HG02884 (cell line): ENCODE measurements at regions not wholly inside any gene's neighbourhood (a gene's known extent, or its start where the extent isn't known, plus 50 kb on each side); places are given as distances from the start of the nearest gene placed in this dataset.

Experiments
- ATAC-seq: cut with Tn5 transposase; IDR thresholded peaks from one replicate; pipeline ENCODE4 v1.9.1; 2021; ENCODE audit warnings: mild to moderate bottlenecking, moderate library complexity; ENCODE audit not compliant: unreplicated experiment

DNA sequence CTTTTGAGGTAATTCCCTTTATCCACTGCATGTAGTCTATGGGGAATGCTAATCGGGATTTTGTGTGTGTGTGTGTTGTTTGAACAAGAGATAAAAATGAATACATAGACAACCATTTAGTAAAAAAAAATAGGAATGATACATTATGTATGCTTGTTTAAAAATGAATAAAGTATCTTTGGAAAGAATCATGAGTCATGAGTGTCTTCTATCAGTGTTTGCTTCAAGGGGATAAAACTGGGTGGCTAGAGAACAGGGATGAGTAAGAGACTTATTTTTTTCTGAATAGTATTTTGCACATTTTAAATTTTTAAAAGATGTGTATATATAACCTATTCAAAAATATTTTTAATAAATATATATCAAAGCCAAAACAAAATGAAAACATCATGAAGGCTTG, 839.4 kb upstream of the ADGRL4 start:
- no peak for ATAC-seq

DNA sequence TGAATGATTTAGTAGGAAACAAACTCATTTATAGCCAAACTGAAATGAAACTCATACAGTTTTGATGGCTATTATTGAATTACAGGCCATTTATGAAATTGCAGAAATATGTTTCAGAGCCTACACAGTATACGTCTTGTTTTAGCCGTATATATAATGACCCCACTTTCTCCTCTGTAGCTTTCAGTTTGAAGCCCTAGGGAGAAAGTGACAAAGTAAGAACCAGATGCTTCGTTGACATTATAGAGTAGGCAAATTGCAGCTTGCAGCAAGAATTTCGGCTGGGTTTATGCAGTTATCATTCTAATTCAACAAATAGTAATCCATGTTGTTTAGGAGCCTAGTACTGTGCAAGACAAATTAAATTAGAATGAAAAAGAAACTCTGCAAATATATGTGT, 836.3 kb upstream of the ADGRL4 start:
- no peak for ATAC-seq

GRCh38 chr1:79839882-79840281, 833.4 kb upstream of the ADGRL4 start:
- no peak for ATAC-seq

GRCh38 chr1:79827446-79827845, 820.9 kb upstream of the ADGRL4 start:
- no peak for ATAC-seq

GRCh38 chr1:79825551-79825950, 819.0 kb upstream of the ADGRL4 start:
- ATAC-seq: no peak

DNA sequence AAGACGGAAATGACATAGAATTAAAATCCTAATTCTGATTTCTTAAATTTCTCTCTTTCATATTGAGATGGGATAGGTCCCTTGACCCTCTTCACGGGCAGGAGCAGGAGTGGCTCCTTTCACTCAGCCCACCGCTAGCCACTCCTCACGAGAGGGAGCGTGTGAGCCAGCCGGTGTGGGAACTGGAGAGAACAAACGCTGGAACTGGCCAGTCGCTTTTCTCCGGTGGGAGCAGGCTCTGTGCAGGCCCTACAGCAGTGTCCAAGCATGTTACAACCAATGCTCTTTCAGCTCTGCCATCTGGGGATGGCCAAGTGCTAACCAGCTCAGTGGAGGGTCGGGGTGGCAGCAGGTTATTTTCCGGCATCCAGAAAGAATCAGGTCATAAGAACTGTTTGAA, 815.5 kb upstream of the ADGRL4 start:
- no peak for ATAC-seq

- no peak for ATAC-seq
These were observed 812.6 kb upstream of the ADGRL4 start for GRCh38 chr1:79819140-79819539.

DNA sequence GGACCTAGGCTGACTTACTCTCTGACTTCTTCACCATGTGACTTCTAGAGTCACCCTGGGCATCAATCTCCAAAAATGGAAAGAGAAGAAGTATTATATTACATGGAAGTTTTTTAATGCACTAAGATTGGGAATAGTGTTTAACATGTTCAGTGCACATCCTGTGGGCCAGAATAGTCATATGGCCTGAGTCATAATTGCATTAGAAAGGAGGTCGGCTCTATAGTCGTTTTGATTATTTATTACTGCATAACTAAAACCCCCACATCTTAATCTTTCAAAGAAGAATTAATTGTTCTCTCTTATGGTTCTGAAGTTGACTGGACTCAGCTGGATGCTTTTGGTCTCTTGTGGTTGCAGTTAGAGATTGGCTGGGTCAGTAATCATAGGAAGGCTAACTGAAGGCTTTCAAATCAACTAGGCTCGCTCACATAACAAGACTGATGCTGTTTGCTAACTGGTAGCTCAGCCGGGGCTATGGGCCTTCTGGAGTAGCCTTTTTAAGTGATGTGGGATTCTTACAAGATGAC, 810.6 kb upstream of the ADGRL4 start:
- no peak for ATAC-seq

GRCh38 chr1:79815115-79815514, 808.6 kb upstream of the ADGRL4 start:
- ATAC-seq: no peak

DNA sequence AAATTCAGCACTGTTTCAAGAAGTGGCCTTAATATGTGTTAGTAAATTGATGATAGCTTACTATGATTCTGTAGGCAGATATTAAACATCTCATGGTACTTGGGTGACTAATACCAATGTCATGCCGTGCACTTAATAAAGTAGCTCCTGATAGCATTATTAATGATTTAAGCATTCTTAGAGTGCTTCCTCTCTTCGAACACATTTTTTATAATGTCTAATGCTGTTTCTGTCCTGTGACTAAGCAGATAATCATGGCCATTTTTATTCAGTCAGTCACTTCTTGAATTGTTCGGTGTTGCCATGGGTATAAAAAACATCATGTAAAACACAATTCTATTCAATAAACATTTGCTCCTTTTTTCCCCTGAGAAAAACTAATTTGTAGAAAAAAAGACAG, 804.6 kb upstream of the ADGRL4 start:
- ATAC-seq: no peak

DNA sequence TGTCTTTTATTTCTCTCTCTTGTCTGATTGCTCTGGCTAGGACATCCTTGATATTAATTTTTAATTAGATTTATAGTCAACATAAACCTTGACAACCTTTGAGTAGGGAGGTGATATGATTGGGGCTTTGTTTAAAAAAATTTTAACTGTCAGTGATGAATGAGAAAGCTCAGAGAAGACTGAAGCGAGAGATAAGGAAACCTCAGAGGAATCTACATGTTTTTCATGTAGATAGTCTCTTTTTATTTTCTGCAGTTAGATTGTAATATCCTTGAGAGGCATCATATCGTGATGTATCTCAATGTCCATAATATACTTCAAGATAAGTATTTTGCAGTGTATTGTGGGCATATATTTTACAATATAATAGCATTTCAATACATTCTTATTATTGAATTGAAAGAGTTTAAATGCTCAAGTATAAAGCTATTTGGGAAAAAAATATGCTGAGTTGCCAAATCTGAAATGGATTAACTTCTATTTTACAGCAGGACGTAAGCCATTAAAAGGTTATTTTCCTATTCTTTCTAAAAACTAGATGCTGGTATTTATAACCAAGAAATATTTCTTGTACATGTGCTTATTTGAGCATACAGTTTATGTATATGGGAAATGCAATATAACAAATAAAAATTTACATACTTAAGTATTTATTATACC, 802.4 kb upstream of the ADGRL4 start:
- ATAC-seq: no peak

- ATAC-seq: no peak
These were observed 801.3 kb upstream of the ADGRL4 start for GRCh38 chr1:79807816-79808215.

DNA sequence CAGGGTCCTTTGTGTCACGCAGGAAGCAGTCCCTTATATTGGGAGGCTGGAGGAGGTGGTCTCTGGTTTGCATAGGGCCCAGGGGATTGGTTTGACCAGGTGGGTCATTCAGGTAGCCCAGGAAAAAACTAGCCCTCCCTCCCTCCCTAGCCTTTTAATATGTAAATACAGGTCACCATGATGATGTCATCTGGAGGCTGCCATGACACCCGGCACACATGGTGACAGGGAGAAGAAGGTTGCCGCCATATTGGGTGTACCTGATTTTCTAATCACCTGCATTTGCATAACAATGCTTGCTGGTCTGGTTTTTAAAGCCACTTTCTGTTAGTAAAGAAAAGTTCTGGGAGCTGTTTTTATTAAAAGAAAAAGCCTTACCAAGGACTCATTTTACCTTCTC, 791.0 kb upstream of the ADGRL4 start:
- ATAC-seq: no peak

DNA sequence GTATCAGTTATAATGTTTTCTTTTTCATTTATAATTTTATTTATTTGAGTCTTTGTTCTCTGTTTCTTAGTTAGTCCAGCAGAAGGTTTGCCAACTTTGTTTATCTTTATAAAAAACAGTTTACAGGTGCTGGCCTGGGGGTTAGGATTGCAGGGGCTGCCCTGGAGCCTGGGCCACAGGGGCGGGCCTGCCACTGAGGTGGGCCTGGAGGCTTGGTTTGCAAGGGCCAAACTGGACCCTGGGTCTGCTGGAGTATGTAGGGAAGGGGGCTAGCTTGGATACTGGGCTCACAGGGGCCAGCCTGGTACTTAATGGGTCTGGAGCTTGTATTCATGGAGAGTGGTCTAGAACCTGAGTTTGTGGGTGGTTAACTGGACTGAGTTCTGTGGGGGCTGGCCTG, 789.9 kb upstream of the ADGRL4 start:
- no peak for ATAC-seq

DNA sequence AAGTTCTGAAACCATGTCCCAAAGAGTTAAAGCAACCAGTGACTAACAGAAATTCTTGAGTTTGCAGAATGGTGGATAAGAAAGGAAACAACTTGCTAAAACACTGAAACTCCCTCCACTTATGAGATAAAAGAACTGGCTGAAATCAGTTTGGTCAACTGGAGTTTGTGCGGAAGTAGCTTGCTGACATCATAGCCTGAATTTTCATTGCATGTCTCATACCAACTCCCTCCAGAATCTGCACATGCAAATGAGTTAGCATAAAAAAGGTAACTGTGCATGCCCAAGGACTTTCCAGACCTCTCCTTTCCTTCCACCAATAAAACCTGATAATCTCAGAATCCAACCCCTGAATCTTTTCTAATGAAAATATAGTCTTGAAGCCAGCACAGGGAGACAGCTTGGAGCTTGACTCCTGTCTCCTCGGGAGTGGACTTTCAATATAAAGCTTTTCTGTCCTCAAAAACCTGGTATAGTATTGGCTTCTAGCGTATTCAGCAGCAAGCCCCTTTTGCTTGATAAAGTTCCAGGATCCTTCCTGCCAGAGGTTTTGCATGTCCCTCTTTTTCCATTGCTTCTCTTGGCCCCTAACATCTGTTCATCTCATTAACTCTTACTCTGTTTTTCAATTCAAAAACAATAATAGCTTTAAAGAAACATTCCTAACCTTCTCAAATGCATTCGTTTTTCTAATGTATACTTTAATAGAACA, 785.8 kb upstream of the ADGRL4 start:
- ATAC-seq: no peak

- ATAC-seq: no peak
These were observed 785.1 kb upstream of the ADGRL4 start for GRCh38 chr1:79791488-79792218.

GRCh38 chr1:79790950-79791349, 784.4 kb upstream of the ADGRL4 start:
- no peak for ATAC-seq

GRCh38 chr1:79787631-79788030, 781.1 kb upstream of the ADGRL4 start:
- ATAC-seq: no peak

- ATAC-seq: no peak
These were observed 779.4 kb upstream of the ADGRL4 start for GRCh38 chr1:79785964-79786363.

DNA sequence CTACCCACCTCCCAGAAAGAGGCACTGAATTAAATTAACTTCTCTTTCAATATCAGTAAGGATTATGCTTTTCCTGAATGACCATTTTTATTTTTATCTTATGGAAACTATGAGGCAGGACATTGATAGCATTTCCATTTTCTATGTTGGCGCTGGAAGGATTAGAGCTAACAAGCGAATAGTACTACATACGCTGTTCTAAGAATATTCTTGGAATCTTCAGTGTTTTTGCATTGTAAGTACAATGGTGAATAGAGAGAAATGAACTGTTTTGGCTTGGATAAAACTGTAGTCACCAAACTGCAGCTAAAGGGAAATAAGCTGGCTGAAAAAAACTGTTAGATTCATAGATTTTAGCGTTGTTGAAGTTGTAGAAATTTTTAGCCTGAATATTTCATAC, 779.0 kb upstream of the ADGRL4 start:
- no peak for ATAC-seq

- ATAC-seq: no peak
These were observed 774.7 kb upstream of the ADGRL4 start for GRCh38 chr1:79781261-79781660.
